DND-41 (cell line): ENCODE measurements at regions not wholly inside any gene's neighbourhood (a gene's known extent, or its start where the extent isn't known, plus 50 kb on each side); places are given as distances from the start of the nearest gene placed in this dataset.

Experiments used
- ATAC-seq: fragments of 200-7000 bp; cut with Tn5 transposase; 3 replicates; pipeline ENCODE4 v1.9.1; 2021; ENCODE audit warnings: low read depth; ENCODE audit not compliant: insufficient read depth
- DNase-seq: peaks from one replicate; pipeline ENCODE4 v3.0.0-alpha.2; 2020
- H2AFZ ChIP-seq: 2 replicates; pipeline ENCODE4 v1.6.0; 2012; ENCODE audit warnings: low read depth, low read length
- H3K27ac ChIP-seq: 2 replicates; pipeline ENCODE4 v1.5.1; 2012; ENCODE audit warnings: low read length, inconsistent platforms
- H3K27me3 ChIP-seq: fragments of 200-600 bp; sonication (generic); 2 replicates; pipeline ENCODE4 v1.6.0; 2012; ENCODE audit warnings: low read length, mild to moderate bottlenecking, inconsistent platforms; ENCODE audit not compliant: insufficient read depth, poor library complexity
- H3K36me3 ChIP-seq: 2 replicates; pipeline ENCODE4 v1.5.1; 2012; ENCODE audit warnings: low read length, inconsistent platforms; ENCODE audit not compliant: insufficient read depth
- H3K4me1 ChIP-seq: 2 replicates; pipeline ENCODE4 v1.5.1; 2012; ENCODE audit warnings: mild to moderate bottlenecking, low read length; ENCODE audit not compliant: insufficient read depth
- H3K4me2 ChIP-seq: 2 replicates; pipeline ENCODE4 v1.6.0; 2012; ENCODE audit warnings: mild to moderate bottlenecking, moderate library complexity, low read length, inconsistent platforms; ENCODE audit not compliant: insufficient read depth
- H3K4me3 ChIP-seq, 2 experiments: fragments of 200-600 bp in 1 of 2; shearing (Covaris generic) in 1 of 2; 2 replicates each; pipeline ENCODE4 v1.5.1; 2012 to 2016; ENCODE audit warnings: inconsistent platforms in 2 of 2, low read length in 2 of 2, mild to moderate bottlenecking in 2 of 2, low read depth in 1 of 2, moderate library complexity in 1 of 2
- H3K79me2 ChIP-seq: 2 replicates; pipeline ENCODE4 v1.6.0; 2012; ENCODE audit warnings: low read length, inconsistent platforms; ENCODE audit not compliant: insufficient read depth
- H3K9ac ChIP-seq: 2 replicates; pipeline ENCODE4 v1.6.0; 2012; ENCODE audit warnings: low read depth, mild to moderate bottlenecking, inconsistent platforms, low read length, moderate library complexity
- H3K9me3 ChIP-seq: 2 replicates; pipeline ENCODE4 v1.5.1; 2012; ENCODE audit warnings: low read length, moderate library complexity, mild to moderate bottlenecking, inconsistent platforms; ENCODE audit not compliant: insufficient read depth, severe bottlenecking
- H4K20me1 ChIP-seq: 2 replicates; pipeline ENCODE4 v1.6.0; 2012; ENCODE audit warnings: low read length; ENCODE audit not compliant: insufficient read depth
- EZH2 ChIP-seq: IDR thresholded peaks from 3 replicates; pipeline ENCODE4 v1.6.1; 2012; ENCODE audit warnings: borderline replicate concordance, low read depth, mild to moderate bottlenecking, moderate library complexity, low read length, inconsistent platforms; ENCODE audit not compliant: severe bottlenecking
- TF ChIP-seq, protein P1 (sequence below): IDR thresholded peaks from 2 replicates; pipeline ENCODE4 v1.5.1; 2012; ENCODE audit warnings: borderline replicate concordance, low read length, moderate library complexity, mild to moderate bottlenecking; ENCODE audit not compliant: poor library complexity, severe bottlenecking; ENCODE audit errors: extremely low read depth

GRCh38 chr9:23933348-23933747 lies 107.3 kb upstream of the ELAVL2 start:
- Histone ChIP-seq H3K4me2 (no peak overlapping the region), H4K20me1 (no peaks in the 10 kb centered on the region), H3K9ac (no peak overlapping the region), H3K36me3 (no peaks in the 10 kb centered on the region), H2AFZ (no peak overlapping the region), H3K27ac (no peak overlapping the region), H3K4me1 (no peaks in the 10 kb centered on the region), H3K27me3 (no peaks in the 10 kb centered on the region), H3K79me2 (no peaks in the 10 kb centered on the region), H3K9me3 (no peaks in the 10 kb centered on the region), H3K4me3 (no peak overlapping the region)
- TF ChIP-seq, protein P1, sequence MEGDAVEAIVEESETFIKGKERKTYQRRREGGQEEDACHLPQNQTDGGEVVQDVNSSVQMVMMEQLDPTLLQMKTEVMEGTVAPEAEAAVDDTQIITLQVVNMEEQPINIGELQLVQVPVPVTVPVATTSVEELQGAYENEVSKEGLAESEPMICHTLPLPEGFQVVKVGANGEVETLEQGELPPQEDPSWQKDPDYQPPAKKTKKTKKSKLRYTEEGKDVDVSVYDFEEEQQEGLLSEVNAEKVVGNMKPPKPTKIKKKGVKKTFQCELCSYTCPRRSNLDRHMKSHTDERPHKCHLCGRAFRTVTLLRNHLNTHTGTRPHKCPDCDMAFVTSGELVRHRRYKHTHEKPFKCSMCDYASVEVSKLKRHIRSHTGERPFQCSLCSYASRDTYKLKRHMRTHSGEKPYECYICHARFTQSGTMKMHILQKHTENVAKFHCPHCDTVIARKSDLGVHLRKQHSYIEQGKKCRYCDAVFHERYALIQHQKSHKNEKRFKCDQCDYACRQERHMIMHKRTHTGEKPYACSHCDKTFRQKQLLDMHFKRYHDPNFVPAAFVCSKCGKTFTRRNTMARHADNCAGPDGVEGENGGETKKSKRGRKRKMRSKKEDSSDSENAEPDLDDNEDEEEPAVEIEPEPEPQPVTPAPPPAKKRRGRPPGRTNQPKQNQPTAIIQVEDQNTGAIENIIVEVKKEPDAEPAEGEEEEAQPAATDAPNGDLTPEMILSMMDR, result no peak
- TF ChIP-seq EZH2, result no peak
- DNase-seq (no peak), ATAC-seq (no peak)

- Histone ChIP-seq H3K36me3 (no peaks in the 10 kb centered on the region), H3K27ac (no peak overlapping the region), H4K20me1 (no peaks in the 10 kb centered on the region), H3K4me2 (no peak overlapping the region), H3K27me3 (no peaks in the 10 kb centered on the region), H3K9ac (no peak overlapping the region), H3K79me2 (no peaks in the 10 kb centered on the region), H3K4me3 (no peak overlapping the region), H3K9me3 (no peaks in the 10 kb centered on the region), H3K4me1 (no peaks in the 10 kb centered on the region), H2AFZ (no peak overlapping the region)
- DNase-seq (no peak), ATAC-seq (no peak)
- TF ChIP-seq, protein P1, result no peak
- no peak for TF ChIP-seq EZH2
Observed at GRCh38 chr9:23926368-23926767, 100.3 kb upstream of the ELAVL2 start.

DNA sequence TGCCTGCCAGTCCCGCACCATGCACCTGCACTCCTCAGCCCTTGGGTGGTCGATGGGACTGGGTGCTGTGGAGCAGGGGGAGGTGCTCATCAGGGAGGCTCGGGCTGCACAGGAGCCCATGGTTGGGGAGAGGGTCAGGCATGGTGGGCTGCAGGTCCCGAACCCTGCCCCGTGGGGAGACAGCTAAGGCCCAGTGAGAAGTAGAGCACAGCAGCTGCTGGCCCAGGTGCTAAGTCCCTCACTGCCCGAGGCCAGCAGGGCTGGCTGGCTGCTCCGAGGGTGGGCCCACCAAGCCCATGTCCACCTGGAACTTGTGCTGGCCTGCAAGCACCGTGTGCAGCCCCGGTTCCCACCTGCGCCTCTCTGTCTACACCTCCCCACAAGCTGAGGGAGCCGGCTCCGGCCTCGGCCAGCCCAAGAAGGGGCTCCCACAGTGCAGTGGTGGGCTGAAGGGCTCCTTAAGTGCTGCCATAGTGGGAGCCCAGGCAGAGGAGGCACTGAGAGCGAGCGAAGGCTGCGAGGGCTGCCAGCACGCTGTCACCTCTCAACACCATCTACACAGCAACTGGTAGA lies 88.5 kb upstream of the ELAVL2 start:
- Histone ChIP-seq H3K27me3 (no peaks in the 10 kb centered on the region), H3K4me2 (no peak overlapping the region), H3K79me2 (no peaks in the 10 kb centered on the region), H3K4me1 (no peaks in the 10 kb centered on the region), H2AFZ (no peak overlapping the region), H3K9ac (no peak overlapping the region), H3K9me3 (no peaks in the 10 kb centered on the region), H4K20me1 (no peaks in the 10 kb centered on the region), H3K27ac (no peak overlapping the region), H3K36me3 (no peaks in the 10 kb centered on the region), H3K4me3 (no peak overlapping the region)
- DNase-seq, result no peak
- TF ChIP-seq, protein P1, result no peak
- no peak for TF ChIP-seq EZH2
- ATAC-seq, result no peak

DNA sequence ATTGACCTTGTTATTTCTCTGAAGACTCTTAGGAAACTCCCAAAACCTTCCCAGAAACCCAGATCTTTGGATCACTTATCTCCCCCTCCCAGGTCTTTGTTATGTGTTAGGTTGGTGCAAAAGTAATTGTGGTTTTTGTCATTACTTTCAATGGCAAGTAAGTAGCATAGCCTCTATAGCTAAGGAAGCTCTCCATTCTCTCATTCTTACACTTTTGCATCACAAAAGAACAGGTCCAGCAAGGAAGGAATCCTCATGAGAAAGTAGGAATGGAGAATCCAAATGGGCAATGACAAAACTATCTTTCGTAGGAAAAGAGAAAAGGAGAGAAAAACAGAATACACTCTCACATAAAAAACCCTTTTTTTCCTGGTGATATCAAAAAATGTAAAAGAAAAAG lies 81.3 kb upstream of the ELAVL2 start:
- Histone ChIP-seq H3K36me3 (no peaks in the 10 kb centered on the region), H4K20me1 (no peaks in the 10 kb centered on the region), H3K9ac (no peak overlapping the region), H3K79me2 (no peaks in the 10 kb centered on the region), H3K4me1 (no peaks in the 10 kb centered on the region), H2AFZ (no peak overlapping the region), H3K27me3 (no peaks in the 10 kb centered on the region), H3K27ac (no peak overlapping the region), H3K9me3 (no peaks in the 10 kb centered on the region), H3K4me2 (no peak overlapping the region), H3K4me3 (no peak overlapping the region)
- DNase-seq, result no peak
- ATAC-seq, result no peak
- TF ChIP-seq, protein P1, result no peak
- TF ChIP-seq EZH2, result no peak
